ENCODE measurements at regions not wholly inside any gene's neighbourhood (a gene's known extent, or its start where the extent isn't known, plus 50 kb on each side); places are given as distances from the start of the nearest gene placed in this dataset.

DNA sequence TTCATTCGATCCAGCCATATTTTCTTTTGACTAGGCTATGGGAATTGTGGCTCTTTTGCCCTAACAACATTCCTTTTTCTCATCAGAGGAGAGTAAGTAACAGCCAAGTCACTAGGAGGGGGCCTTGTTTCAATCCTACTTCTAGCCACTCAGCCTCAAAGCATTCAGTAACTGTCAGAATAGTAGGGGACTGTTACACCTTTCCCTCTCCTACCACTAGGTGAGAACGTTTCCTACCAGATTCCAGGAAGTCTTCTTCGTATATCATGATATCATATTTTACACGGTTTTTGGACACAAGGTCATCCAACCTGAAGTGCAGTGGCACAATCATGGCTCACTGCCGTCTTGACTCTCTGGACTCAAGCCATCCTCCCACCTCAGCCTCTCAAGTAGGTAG is 171.3 kb upstream of the CDH12 start:
- DNase-seq (no peak), ATAC-seq (ENCODE audit: insufficient read depth, low FRiP score) (no peak)
- TF ChIP-seq, protein P1, sequence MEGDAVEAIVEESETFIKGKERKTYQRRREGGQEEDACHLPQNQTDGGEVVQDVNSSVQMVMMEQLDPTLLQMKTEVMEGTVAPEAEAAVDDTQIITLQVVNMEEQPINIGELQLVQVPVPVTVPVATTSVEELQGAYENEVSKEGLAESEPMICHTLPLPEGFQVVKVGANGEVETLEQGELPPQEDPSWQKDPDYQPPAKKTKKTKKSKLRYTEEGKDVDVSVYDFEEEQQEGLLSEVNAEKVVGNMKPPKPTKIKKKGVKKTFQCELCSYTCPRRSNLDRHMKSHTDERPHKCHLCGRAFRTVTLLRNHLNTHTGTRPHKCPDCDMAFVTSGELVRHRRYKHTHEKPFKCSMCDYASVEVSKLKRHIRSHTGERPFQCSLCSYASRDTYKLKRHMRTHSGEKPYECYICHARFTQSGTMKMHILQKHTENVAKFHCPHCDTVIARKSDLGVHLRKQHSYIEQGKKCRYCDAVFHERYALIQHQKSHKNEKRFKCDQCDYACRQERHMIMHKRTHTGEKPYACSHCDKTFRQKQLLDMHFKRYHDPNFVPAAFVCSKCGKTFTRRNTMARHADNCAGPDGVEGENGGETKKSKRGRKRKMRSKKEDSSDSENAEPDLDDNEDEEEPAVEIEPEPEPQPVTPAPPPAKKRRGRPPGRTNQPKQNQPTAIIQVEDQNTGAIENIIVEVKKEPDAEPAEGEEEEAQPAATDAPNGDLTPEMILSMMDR (IDR thresholded peaks at IDR 0.05; ENCODE audit: control extremely low read depth, extremely low read depth) = no peak
- Histone ChIP-seq H3K27ac (ENCODE audit: low read depth in 1 of 2, low read length in 1 of 2) (no peak overlapping the region), H3K27me3 (ENCODE audit: control insufficient read depth in 3 of 3, insufficient read depth in 3 of 3, low read length in 2 of 3) (no peaks in the 10 kb centered on the region), H3K36me3 (ENCODE audit: control insufficient read depth in 4 of 4, insufficient read depth in 4 of 4, low read length in 4 of 4) (no peaks in the 10 kb centered on the region), H3K4me3 (no peak overlapping the region), H3K9ac (ENCODE audit: insufficient read depth in 1 of 2, low read length in 2 of 2) (no peak overlapping the region), H3K4me1 (ENCODE audit: control insufficient read depth in 5 of 5, insufficient read depth in 5 of 5, low read length in 5 of 5) (peaks cover 0 to 14% (median 0%) of the 10 kb centered on the region in 5 donors), H3K9me3 (ENCODE audit: control insufficient read depth in 4 of 4, insufficient read depth in 3 of 4, low read length in 3 of 4) (no peaks in the 10 kb centered on the region)
- WGBS, 2 donors = 70 to 75% methylated on average over 5 of the region's 5 CpGs

DNA sequence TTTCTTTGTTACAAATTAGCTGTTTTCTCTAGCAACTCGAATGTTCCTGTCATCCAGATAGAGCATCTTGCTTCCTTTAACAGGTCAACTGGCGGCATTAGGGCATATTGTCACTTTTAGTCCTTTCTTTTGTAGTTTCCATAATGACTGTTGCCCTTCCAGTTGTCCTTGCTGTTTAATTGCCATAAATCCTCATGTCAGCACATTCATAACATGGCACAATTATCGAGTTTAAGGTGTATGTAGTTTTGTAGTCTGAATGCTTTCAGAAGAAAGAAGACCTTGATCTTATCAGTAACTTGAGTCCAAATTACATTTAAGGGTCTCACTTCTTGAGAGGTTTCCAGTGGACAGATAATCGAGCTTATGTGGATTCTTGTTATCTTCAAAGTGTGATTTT is 161.7 kb upstream of the CDH12 start:
- H3K27me3 ChIP-seq (ENCODE audit: control insufficient read depth in 3 of 3, insufficient read depth in 3 of 3, low read length in 2 of 3) = no peaks in the 10 kb centered on the region
- no peaks in the 10 kb centered on the region for H3K36me3 ChIP-seq (ENCODE audit: control insufficient read depth in 4 of 4, insufficient read depth in 4 of 4, low read length in 4 of 4)
- no peaks in the 10 kb centered on the region for H3K9me3 ChIP-seq (ENCODE audit: control insufficient read depth in 4 of 4, insufficient read depth in 3 of 4, low read length in 3 of 4)
- H3K4me1 ChIP-seq (ENCODE audit: control insufficient read depth in 5 of 5, insufficient read depth in 5 of 5, low read length in 5 of 5) = peaks cover 0 to 2% (median 0%) of the 10 kb centered on the region in 5 donors
- WGBS, 2 donors = 59 to 69% methylated on average over 4 of the region's 4 CpGs
- TF ChIP-seq, protein P1 (IDR thresholded peaks at IDR 0.05; ENCODE audit: control extremely low read depth, extremely low read depth) = no peak
- H3K27ac ChIP-seq (ENCODE audit: low read depth in 1 of 2, low read length in 1 of 2) = no peak overlapping the region
- H3K4me3 ChIP-seq = no peak overlapping the region
- no peak for ATAC-seq (ENCODE audit: insufficient read depth, low FRiP score)
- no peak for DNase-seq
- no peak overlapping the region for H3K9ac ChIP-seq (ENCODE audit: insufficient read depth in 1 of 2, low read length in 2 of 2)

DNA sequence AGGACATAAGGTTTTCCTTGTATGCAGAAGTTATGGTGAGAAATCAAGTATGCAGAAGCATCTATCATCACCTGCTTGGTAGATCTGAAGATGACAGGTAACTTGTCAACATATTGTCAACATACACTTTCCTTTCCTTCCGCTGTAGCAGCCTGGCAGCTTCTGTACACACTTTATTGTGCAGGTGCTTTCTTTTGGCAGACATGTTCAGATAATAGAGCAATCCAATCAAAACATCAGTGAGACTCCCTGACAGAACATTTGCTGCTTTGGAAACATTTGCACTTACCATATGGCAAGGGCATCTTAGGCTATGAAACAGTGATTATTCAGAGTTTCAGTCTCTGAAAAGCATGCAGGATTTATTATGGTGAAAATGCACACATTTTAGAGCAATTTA is 161.1 kb upstream of the CDH12 start:
- DNase-seq (no peak), ATAC-seq (ENCODE audit: insufficient read depth, low FRiP score) (no peak)
- Histone ChIP-seq H3K4me3 (no peak overlapping the region), H3K9me3 (ENCODE audit: control insufficient read depth in 4 of 4, insufficient read depth in 3 of 4, low read length in 3 of 4) (no peaks in the 10 kb centered on the region), H3K4me1 (ENCODE audit: control insufficient read depth in 5 of 5, insufficient read depth in 5 of 5, low read length in 5 of 5) (peaks cover 0 to 2% (median 0%) of the 10 kb centered on the region in 5 donors), H3K36me3 (ENCODE audit: control insufficient read depth in 4 of 4, insufficient read depth in 4 of 4, low read length in 4 of 4) (no peaks in the 10 kb centered on the region), H3K27ac (ENCODE audit: low read depth in 1 of 2, low read length in 1 of 2) (no peak overlapping the region), H3K27me3 (ENCODE audit: control insufficient read depth in 3 of 3, insufficient read depth in 3 of 3, low read length in 2 of 3) (no peaks in the 10 kb centered on the region), H3K9ac (ENCODE audit: insufficient read depth in 1 of 2, low read length in 2 of 2) (no peak overlapping the region)
- WGBS, 2 donors = 56 to 81% methylated on average over 1 of the region's 1 CpG
- TF ChIP-seq, protein P1 (IDR thresholded peaks at IDR 0.05; ENCODE audit: control extremely low read depth, extremely low read depth) = no peak

DNA sequence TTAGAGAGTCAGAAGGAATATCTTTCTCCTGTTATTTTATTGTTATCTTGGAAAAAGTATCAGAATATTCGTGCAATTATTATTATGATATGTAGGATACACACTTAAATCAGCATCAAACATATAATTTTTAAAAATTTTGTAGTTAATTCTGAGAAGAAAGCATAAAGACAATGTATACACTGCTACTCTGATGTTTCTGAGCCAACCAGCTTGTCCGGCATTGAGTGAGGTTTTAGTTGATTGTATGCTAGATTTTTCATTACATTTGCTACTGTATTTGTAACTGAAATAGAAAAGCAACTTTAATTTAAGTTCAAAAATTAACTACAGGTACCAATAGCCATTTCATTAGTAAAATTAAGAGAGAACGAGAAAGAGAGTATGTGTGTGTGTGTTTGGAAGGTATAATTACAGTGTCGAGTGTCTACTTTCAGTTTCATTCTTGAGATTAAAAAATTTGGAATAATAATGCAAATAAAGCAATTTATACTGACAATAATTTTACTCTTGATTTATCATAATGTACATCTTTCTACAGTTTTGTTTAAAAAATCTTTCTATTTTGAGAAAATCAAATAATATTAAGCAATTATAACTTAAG is 160.4 kb upstream of the CDH12 start:
- Histone ChIP-seq H3K27me3 (ENCODE audit: control insufficient read depth in 3 of 3, insufficient read depth in 3 of 3, low read length in 2 of 3) (no peaks in the 10 kb centered on the region), H3K9me3 (ENCODE audit: control insufficient read depth in 4 of 4, insufficient read depth in 3 of 4, low read length in 3 of 4) (no peaks in the 10 kb centered on the region), H3K27ac (ENCODE audit: low read depth in 1 of 2, low read length in 1 of 2) (no peak overlapping the region), H3K4me1 (ENCODE audit: control insufficient read depth in 5 of 5, insufficient read depth in 5 of 5, low read length in 5 of 5) (peaks cover 0 to 2% (median 0%) of the 10 kb centered on the region in 5 donors), H3K36me3 (ENCODE audit: control insufficient read depth in 4 of 4, insufficient read depth in 4 of 4, low read length in 4 of 4) (no peaks in the 10 kb centered on the region), H3K4me3 (no peak overlapping the region), H3K9ac (ENCODE audit: insufficient read depth in 1 of 2, low read length in 2 of 2) (peak overlapping the region in 1 of 2 donors; percentile 85)
- ATAC-seq (ENCODE audit: insufficient read depth, low FRiP score) = no peak
- peak in 2 of 3 donors; percentile 24 to 38 for DNase-seq
- TF ChIP-seq, protein P1 (IDR thresholded peaks at IDR 0.05; ENCODE audit: control extremely low read depth, extremely low read depth) = no peak
- 39 to 52% methylated on average over 4 of the region's 4 CpGs for WGBS, 2 donors

All from lung (tissue), 11 donors.